Kidney (tissue), 13 donors: ENCODE measurements at regions not wholly inside any gene's neighbourhood (a gene's known extent, or its start where the extent isn't known, plus 50 kb on each side); places are given as distances from the start of the nearest gene placed in this dataset.
"Not testable (repeated sequence)": the region's sequence is repeated elsewhere in the genome, so short reads cannot be mapped to it uniquely, and the experiment has no call there.

Source experiments
- DNase-seq, 5 donors: peaks; one replicate each; pipeline ENCODE4 v3.0.0-alpha.2; 2013 to 2020
- FAIRE-seq: peaks from 2 replicates; lab custom pipeline; 2012; peaks lifted over from hg19 to GRCh38; lab: Jason Lieb, UNC
- H3K27ac ChIP-seq, 2 donors: one replicate each; pipeline ENCODE4 v1.7.0; 2013; ENCODE audit warnings: low read depth in 2 of 2, low read length in 2 of 2, inconsistent platforms in 1 of 2
- H3K27me3 ChIP-seq: one replicate; pipeline ENCODE4 v1.7.1; 2013; ENCODE audit warnings: low read length, inconsistent platforms; ENCODE audit not compliant: control insufficient read depth, insufficient read depth
- H3K36me3 ChIP-seq, 3 donors: one replicate each; pipeline versions ENCODE4 v1.7.0 to v1.7.1; 2013; ENCODE audit warnings: low read length in 3 of 3, control low read depth in 1 of 3, inconsistent platforms in 1 of 3; ENCODE audit not compliant: insufficient read depth in 3 of 3, control insufficient read depth in 2 of 3
- H3K4me1 ChIP-seq, 3 donors: one replicate each; pipeline versions ENCODE4 v1.7.0 to v1.7.1; 2013; ENCODE audit warnings: low read length in 3 of 3, inconsistent platforms in 1 of 3, low read depth in 1 of 3; ENCODE audit not compliant: control insufficient read depth in 2 of 3, insufficient read depth in 2 of 3
- H3K4me3 ChIP-seq, 3 donors: one replicate each; pipeline versions ENCODE4 v1.7.0 to v1.8.1; 2013; ENCODE audit warnings: low read length in 3 of 3, control low read depth in 1 of 3, inconsistent platforms in 1 of 3
- H3K9ac ChIP-seq, 3 donors: one replicate each; pipeline versions ENCODE4 v1.7.0 to v1.7.1; 2013; ENCODE audit warnings: low read length in 3 of 3, control low read depth in 1 of 3, inconsistent platforms in 1 of 3
- H3K9me3 ChIP-seq, 3 donors: one replicate each; pipeline versions ENCODE4 v1.7.0 to v1.7.1; 2013; ENCODE audit warnings: low read length in 3 of 3, control low read depth in 1 of 3, inconsistent platforms in 1 of 3; ENCODE audit not compliant: control insufficient read depth in 2 of 3, insufficient read depth in 1 of 3
- intact Hi-C: fragments of 100-400 bp; cut with DNase I; formaldehyde crosslinking; loops from one replicate; pipeline ENCODE4 v1.11.1; 2022
- TF ChIP-seq, protein P1 (sequence below): IDR thresholded peaks from 3 replicates; pipeline ENCODE4 v1.5.1; 2012; ENCODE audit warnings: mild to moderate bottlenecking, moderate library complexity, borderline replicate concordance; ENCODE audit not compliant: insufficient read depth; ENCODE audit errors: extremely low read depth
- donor health status: control.
- donor health status: control.
- donor health status: control.
- donor health status: control.
- donor health status: control.
- donor health status: DM: yes; HTN: yes; CAD: no.
- donor health status: Normal renal cell carcinoma (clear cell type).

- FAIRE-seq (no peak), DNase-seq (no peak)
- Histone ChIP-seq H3K9me3 (no peaks in the 10 kb centered on the region), H3K9ac (no peak overlapping the region), H3K27me3 (no peaks in the 10 kb centered on the region), H3K4me3 (no peak overlapping the region), H3K27ac (no peak overlapping the region), H3K36me3 (no peaks in the 10 kb centered on the region), H3K4me1 (no peaks in the 10 kb centered on the region)
- TF ChIP-seq, protein P1, sequence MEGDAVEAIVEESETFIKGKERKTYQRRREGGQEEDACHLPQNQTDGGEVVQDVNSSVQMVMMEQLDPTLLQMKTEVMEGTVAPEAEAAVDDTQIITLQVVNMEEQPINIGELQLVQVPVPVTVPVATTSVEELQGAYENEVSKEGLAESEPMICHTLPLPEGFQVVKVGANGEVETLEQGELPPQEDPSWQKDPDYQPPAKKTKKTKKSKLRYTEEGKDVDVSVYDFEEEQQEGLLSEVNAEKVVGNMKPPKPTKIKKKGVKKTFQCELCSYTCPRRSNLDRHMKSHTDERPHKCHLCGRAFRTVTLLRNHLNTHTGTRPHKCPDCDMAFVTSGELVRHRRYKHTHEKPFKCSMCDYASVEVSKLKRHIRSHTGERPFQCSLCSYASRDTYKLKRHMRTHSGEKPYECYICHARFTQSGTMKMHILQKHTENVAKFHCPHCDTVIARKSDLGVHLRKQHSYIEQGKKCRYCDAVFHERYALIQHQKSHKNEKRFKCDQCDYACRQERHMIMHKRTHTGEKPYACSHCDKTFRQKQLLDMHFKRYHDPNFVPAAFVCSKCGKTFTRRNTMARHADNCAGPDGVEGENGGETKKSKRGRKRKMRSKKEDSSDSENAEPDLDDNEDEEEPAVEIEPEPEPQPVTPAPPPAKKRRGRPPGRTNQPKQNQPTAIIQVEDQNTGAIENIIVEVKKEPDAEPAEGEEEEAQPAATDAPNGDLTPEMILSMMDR = no peak
- intact Hi-C loops = no loop called here
Measured at GRCh38 chr7:124183649-124184048, 150.8 kb upstream of the TMEM229A start.

- Histone ChIP-seq H3K4me1 (no peaks in the 10 kb centered on the region), H3K9ac (no peak overlapping the region), H3K4me3 (no peak overlapping the region), H3K27ac (no peak overlapping the region), H3K27me3 (no peaks in the 10 kb centered on the region), H3K9me3 (no peaks in the 10 kb centered on the region), H3K36me3 (no peaks in the 10 kb centered on the region)
- intact Hi-C loops = no loop called here
- TF ChIP-seq, protein P1 = no peak
- no peak for DNase-seq
- no peak for FAIRE-seq
Measured at GRCh38 chr7:124179641-124180040, 146.8 kb upstream of the TMEM229A start.

- no peak overlapping the region for H3K9ac ChIP-seq
- H3K4me1 ChIP-seq = no peaks in the 10 kb centered on the region
- TF ChIP-seq, protein P1 = no peak
- no peak for FAIRE-seq
- no peaks in the 10 kb centered on the region for H3K9me3 ChIP-seq
- H3K27ac ChIP-seq = no peak overlapping the region
- no peaks in the 10 kb centered on the region for H3K36me3 ChIP-seq
- no peak for DNase-seq
- H3K4me3 ChIP-seq = no peak overlapping the region
- intact Hi-C loops = no loop called here
- no peaks in the 10 kb centered on the region for H3K27me3 ChIP-seq
Measured at GRCh38 chr7:124177891-124178290, 145.0 kb upstream of the TMEM229A start.

GRCh38 chr7:124171812-124172211 lies 138.9 kb upstream of the TMEM229A start:
- H3K9me3 ChIP-seq, H3K36me3 ChIP-seq, H3K27ac ChIP-seq, H3K4me1 ChIP-seq, FAIRE-seq, DNase-seq, H3K27me3 ChIP-seq, intact Hi-C loops, H3K4me3 ChIP-seq, H3K9ac ChIP-seq: not testable (repeated sequence)
